HG02884 (cell line): ENCODE measurements at regions not wholly inside any gene's neighbourhood (a gene's known extent, or its start where the extent isn't known, plus 50 kb on each side); places are given as distances from the start of the nearest gene placed in this dataset.
"Not testable (repeated sequence)": the region's sequence is repeated elsewhere in the genome, so short reads cannot be mapped to it uniquely, and the experiment has no call there.

ENCODE experiments used
- ATAC-seq: cut with Tn5 transposase; IDR thresholded peaks from one replicate; pipeline ENCODE4 v1.9.1; 2021; ENCODE audit warnings: mild to moderate bottlenecking, moderate library complexity; ENCODE audit not compliant: unreplicated experiment

GRCh38 chr1:222470252-222470805, 77.6 kb downstream of the HHIPL2 start:
- ATAC-seq, result not testable (repeated sequence)

DNA sequence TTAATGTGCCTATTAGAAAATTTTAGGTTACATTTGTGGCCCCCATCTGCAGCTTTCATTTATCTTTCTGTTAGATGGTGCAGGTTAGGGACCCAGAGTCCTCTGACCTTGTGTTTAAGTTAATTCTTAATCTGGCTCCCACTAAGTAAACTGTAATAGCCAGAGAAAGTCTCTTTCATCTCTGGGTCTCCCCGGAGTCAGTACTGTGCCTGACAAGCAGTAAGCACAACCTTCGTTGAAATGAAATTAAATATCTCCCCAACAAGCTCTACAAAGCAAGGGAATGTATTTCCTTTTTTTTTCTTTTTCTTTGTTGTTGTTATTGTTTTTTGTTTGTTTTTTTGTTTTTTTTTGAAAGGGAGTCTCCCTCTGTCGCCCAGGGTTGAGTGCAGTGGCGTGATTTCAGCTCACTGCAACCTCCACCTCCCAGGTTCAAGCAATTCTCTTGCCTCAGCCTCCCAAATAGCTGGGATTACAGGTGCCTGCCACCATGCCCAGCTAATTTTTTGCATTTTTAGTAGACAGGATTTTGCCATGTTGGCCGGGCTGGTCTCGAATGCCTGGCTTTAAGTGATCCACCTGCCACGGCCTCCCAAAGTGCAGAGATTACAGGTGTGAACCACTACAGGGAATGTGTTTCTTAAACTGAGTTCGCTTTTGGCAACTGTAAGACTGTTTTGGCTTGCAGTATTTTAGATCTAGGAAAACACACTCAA, 81.6 kb downstream of the HHIPL2 start:
- no peak for ATAC-seq

DNA sequence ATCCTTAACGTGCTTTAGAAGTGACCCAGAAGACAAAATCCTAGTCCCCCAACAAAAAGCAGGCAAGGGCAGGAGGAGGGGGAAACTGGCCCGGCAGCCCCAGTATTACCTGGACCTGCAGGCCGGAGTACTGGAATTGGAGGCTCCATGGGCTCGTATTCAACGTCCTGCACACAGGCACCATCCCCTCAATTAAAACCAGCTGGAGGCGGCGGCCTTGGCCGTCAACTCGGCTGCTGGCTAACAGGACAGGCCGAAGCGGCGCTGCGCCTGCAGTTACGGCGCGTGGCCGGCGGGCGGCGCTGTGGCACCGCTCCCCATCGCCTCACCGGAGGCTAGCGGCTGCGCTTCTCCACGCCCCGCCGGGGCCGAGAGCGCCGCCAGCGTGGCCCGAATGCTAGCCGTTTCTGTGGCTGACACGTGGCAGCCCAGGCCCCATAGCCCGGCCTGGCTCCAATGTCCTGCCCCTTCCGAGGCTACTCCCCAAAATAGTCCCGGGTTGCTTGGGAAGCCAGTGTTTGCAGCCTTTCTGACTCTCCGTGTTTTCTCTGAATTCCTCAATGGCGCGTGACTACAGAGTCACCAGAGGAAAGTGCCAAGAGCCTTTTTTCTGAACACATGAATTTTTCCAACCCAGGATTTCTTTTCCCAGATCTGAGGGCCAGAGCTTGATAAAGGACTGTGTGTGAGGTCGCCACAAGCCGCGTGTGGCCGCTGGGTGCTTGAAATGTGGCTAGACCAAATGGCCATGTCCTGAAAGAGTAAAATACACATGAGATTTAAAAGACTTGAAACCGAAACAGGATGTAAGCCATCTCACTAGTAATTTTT, 82.5 kb downstream of the HHIPL2 start:
- ATAC-seq, result peak; percentile 89

GRCh38 chr1:222464841-222465210, 83.1 kb downstream of the HHIPL2 start:
- peak; percentile 25 for ATAC-seq

GRCh38 chr1:222463059-222463730, 84.7 kb downstream of the HHIPL2 start:
- ATAC-seq, result no peak

GRCh38 chr1:222462601-222463000, 85.3 kb downstream of the HHIPL2 start:
- no peak for ATAC-seq

- ATAC-seq, result no peak
These were observed 86.0 kb downstream of the HHIPL2 start for GRCh38 chr1:222461941-222462340.

DNA sequence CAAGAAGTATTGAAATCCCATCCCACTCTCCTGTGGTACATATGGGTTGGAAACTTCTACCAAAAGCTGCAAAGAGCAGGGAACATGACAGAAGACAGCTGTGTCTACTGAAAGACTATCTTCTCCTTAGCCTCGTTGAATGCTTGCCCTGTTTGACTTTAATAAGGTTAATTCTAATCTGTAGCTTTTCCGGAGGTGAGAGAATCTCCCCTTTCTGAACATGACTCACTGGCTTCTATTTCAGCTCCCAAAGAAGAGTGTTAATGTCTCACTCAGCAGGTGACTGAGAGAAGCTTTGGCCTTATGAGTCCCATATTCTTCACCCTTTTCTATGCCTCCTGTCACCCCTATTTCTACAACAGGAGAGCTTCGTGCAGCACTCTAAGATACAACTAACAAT, 88.3 kb downstream of the HHIPL2 start:
- no peak for ATAC-seq

GRCh38 chr1:222457513-222457912, 90.4 kb downstream of the HHIPL2 start:
- ATAC-seq, result no peak

DNA sequence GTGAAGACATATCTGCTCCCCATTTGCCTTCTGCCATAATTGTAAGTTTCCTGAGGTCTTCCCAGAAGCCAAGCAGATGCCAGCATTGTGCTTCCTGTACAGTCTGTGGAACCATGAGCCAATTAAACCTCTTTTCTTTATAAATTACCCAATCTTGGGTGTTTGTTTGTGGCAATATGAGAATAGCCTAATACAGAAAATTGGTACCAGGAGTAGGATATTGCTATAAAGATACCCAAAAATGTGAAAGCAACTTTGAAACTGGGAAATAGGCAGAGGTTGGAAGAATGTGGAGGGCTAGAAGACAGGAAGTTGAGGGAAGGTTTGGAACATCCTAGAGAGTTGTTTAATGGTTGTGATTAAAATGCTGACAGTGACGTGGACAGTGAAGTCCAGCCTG, 90.8 kb downstream of the HHIPL2 start:
- no peak for ATAC-seq

GRCh38 chr1:222455188-222455879, 92.6 kb downstream of the HHIPL2 start:
- ATAC-seq, result peak; percentile 97

DNA sequence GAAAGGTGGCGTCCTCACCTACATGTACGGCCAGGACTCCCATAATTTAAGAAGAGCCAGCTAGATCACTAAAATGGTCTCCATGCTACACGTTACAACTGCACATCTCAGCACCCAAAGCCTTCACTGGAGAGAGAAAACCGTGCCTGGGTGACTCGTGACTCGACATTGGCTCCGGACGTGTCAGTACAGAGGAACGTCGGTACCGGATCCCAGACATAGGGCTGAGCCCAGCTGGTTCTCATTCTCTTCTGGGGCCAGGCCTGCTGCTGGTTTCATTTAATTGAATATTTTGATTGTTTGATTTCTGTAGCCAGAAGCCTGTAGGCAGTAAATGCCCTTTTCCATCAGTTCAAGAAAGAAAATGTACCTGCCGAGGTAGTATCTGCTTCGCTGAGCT, 93.1 kb downstream of the HHIPL2 start:
- no peak for ATAC-seq

DNA sequence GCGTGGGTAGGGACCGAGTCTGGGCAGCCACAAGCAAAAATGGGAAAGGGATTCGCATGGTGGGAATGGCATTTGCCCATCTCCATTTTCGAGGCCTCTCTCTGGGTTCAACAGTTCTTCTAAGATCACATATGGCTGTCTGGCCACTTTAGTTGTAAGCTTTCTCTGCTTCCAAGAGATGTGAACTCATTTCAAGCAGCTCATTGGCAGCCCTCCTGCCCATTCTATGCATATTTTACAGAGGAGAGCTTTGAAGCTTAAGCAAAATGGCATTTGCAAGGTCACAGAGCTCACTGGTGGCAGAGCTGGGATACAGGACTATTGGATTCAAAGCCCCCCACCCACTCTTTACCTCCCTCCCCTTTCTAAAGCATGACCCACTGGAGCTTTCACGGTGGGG, 93.7 kb downstream of the HHIPL2 start:
- ATAC-seq, result no peak

GRCh38 chr1:222452031-222452430, 95.9 kb downstream of the HHIPL2 start:
- ATAC-seq, result no peak

DNA sequence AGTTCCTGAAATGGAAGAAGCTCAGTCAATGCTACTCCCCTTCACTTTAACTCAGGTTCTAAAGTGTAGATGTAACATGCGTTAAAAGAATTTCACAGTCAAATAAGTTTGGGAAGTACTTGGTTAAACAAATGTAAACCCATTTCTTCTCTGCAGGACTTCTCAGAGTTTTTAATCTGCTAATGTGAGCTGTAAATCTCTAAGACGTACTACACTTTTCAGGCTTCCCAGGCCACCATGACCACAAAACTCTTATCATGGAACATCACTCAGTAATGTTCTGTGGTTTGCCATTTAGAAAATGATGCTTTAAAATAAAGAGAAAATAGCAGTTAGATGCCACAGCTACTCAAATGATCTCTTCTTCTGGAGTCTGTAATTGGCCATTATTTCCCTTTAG, 104.3 kb downstream of the HHIPL2 start:
- ATAC-seq, result no peak

GRCh38 chr1:222441066-222441465, 106.8 kb downstream of the HHIPL2 start:
- ATAC-seq, result no peak

- ATAC-seq, result no peak
These were observed 123.1 kb downstream of the HHIPL2 start for GRCh38 chr1:222424826-222425225.

DNA sequence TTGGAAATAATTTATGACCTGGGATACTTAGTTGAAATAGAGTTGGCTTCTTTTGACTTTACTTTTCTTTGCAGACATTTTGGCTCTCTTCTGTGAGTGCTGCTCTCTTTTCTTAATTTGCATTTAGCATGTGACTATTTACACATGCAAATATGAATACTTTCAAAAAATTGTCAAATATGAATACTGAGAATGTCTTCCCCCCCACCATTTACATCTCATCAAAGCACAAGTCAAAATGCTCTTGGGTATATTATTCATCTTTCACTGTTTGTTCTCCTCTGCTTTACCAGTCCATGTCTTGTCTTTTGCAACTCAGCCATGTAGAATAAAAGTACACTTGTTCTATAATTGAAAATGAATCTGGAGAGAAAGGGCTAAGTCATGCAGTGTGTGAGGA, 126.5 kb downstream of the HHIPL2 start:
- ATAC-seq, result no peak

DNA sequence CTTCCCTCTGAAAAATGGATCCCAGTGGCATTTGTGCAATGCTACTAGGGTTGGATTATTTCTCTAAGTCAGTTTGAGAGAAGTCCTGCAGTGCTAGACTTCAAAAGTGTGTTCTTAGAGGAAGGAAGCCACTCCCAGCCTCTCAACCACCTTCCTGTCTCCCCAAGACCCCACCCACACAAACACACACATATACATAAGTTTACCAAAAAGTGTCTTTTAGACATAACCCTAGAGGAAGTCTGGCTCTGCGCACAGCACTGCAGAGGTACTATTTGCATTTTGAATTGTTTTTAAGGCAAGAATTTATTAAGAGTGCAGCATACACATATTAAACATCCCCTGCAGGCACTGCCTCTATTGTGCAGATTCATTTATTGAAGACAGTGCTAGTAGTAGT, 127.3 kb downstream of the HHIPL2 start:
- no peak for ATAC-seq

GRCh38 chr1:222418654-222419053, 129.2 kb downstream of the HHIPL2 start:
- no peak for ATAC-seq

DNA sequence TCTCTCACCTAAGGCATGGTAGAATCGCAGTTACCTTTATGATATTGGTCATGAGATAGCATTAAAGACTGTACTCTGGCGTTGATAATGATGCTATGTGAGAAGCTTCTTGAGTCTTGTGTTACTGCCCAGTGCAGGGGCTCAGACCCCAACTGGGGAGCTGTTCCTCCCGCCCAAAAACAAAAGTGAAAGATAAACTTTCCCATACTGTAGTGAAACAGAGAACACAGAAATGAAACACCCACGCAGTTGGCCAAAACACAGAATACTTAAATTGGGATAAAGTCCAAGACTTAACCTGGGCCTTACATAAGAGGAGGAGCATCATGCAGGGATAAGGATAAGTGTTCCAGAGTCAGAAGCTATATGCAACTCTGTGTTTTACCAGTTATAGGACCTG, 130.6 kb downstream of the HHIPL2 start:
- ATAC-seq, result no peak
